ENCODE measurements at regions not wholly inside any gene's neighbourhood (a gene's known extent, or its start where the extent isn't known, plus 50 kb on each side); places are given as distances from the start of the nearest gene placed in this dataset.

DNA sequence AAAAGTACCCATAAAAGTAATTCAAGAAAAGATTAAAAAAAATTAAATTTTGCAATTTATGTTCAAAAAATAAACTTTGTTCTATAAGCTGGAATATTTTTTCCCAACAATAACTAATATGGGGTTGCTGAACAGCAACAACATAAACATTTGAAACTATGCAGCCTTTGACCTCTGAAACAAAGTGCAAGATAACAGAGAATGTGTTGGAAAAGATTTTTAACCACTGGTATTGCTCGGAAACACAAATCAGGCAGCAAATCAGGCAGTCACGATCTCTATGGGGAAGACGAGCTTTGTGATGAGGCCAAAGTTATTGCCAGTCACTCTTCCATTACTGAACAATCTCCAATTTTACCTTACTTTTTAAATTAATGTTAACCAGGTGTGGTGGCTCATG, 332.1 kb downstream of the PABPC4L start:
- DNase-seq (ENCODE audit: low spot score), result no peak

- DNase-seq (ENCODE audit: low spot score), result no peak
Measured at GRCh38 chr4:133868856-133869255, 332.7 kb downstream of the PABPC4L start.

GRCh38 chr4:133866328-133866699, 335.3 kb downstream of the PABPC4L start:
- DNase-seq (ENCODE audit: low spot score), result no peak

DNA sequence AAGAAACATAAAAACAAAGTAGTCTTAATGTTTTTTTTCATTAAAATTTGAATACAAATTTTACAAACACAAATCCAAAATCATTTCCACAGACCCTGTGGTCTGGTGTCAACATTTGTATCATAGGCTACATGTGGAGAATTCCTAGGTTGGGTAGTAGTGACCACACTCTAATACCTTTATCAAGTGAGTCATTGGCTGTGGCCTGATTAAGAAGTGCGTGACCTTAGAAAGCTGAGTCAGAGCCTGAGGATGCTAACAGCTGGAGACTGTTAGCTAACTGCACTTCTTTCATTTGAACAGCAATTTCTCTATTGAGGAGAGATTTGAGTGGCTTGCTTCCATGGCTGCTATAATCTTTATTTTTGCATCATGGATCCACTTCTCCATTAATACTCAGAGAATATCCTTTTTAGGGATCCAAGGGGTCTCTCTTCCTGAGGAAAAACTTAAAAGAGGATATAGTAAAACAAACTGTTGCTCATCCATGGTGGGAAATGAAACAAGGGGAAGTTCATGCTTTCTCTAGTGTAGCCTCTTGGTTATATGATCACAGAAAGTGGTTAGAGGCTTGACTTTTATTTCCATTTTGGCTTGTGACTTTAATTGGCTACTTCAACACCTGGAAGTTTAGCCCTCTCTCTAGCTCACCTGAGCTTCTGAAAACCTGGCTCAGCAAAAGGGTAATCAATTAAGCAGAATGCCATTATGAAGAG, 335.8 kb downstream of the PABPC4L start:
- no peak for DNase-seq (ENCODE audit: low spot score)

DNA sequence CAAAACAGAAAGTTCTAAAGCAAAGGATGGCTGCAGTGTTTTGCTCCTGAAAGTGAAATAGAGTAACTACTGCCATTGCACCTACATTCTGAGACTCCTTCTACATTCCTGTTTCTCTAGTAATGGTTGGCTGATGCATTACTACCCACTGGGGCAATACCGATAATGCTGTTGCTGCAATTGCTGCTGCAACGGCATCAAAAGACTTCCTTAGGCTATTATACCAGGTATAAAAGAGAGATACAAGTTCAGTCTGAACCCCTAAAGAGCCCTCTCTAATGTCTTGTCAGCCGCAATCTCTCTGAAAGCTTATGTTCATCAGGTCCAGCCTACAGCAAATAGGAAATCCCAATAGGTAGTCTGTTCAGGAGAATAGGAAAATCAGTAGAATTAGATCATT, 338.4 kb downstream of the PABPC4L start:
- DNase-seq (ENCODE audit: low spot score), result no peak

DNA sequence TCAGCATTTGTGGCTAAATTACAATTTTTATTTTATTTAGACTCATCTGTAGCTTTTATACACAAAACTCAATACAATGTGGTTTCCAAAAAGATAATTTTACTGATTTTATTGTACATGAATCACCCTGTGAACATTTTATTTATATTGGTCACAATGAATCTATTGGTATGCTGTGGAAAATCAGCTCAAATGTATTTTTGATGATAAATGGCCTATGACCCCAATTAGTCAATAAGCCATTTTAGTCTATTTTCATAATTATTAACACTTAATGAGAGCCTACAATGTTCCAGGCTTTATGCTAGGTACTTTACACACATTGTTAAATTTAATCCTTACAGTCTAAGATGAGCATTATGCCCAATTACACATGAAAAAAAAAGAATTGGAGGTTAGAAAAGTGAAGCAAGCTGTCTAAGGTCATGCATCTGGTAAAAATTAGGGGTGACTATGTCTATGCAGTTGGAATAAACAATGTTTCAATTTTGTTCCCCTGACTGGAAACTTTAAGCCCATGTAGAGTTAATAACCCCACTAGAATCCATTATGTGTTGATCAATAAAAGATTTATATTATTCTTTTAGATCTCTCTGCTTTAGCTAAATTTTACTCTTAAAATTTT, 344.7 kb downstream of the PABPC4L start:
- DNase-seq (ENCODE audit: low spot score), result no peak

DNA sequence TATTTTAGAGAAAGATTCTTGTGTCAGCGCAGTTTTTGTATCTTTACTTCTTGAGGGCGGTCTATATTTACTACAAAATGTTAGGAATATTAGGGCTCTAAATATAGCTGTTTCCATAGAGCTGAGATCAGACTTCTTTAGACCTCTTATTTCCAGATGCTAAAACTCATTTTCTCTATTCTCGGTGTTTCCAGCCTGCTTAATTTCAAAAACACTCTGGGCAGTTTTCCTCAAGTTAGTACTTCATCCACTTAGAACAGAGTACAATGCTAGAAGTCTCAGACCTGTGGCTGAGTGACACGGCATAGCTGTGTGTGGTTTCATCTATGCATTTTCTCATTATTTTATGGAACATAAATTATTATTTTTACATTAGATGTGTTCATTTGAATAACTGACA, 346.6 kb downstream of the PABPC4L start:
- no peak for DNase-seq (ENCODE audit: low spot score)

- DNase-seq (ENCODE audit: low spot score), result no peak
Measured at GRCh38 chr4:133839326-133839725, 362.3 kb downstream of the PABPC4L start.

- no peak for DNase-seq (ENCODE audit: low spot score)
Measured at GRCh38 chr4:133823177-133823576, 378.4 kb downstream of the PABPC4L start.

DNA sequence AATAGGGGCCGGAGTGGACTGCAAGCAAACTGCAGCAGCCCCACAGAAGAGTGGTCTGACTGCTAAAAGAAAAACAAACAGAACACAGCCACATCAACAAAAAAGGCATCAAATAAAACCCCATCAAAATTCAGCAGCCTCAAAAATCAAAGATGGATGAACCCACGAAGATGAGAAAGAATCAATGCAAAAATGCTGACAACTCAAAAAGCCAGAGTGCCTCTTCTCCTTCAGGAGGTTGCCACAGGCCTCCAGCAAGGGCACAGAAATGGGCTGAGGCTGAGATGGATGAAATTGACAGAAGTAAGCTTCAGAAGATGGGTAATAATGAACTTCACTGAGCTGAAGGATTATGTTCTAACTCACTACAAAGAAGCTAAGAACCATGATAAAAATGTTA, 388.6 kb downstream of the PABPC4L start:
- no peak for DNase-seq (ENCODE audit: low spot score)

DNA sequence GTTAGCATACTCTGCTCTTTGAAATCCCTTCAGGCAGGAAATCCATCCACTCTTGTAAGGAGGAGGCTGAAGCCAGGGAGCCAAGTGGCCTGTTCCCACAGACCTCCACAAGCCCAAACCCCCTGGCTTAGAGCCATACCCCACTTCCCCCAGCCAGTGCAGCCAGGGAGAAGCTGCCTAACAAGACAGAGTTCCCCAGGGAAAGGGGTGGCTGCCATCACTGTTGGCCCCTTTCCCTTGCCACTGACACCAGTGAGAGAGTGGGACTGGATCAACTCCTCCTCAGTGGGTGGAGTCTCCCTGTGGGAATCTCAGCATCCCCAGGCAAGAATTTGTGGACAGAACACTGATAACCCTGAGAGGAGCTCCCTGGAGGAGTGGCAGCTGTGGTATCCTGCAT, 389.4 kb downstream of the PABPC4L start:
- DNase-seq (ENCODE audit: low spot score), result no peak

DNA sequence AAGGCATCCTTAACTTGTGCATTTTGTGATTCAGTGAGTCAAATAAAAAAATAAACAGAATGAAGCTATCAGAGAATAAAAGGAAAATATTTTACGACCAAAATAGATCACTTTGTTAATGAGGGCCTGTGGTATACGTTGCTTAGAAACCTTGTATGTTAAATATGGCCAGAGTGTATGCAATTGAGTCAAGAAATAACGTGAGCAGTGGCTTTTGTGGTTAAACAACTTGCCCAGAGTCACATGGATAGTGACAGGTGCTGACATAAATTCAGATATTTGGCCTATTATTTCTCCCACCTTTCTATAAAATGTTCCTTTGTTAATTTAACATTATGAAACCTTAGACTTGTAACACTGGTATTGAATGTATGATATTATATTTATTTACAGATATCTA, 393.4 kb downstream of the PABPC4L start:
- DNase-seq (ENCODE audit: low spot score), result no peak

GRCh38 chr4:133803341-133803740, 398.2 kb downstream of the PABPC4L start:
- no peak for DNase-seq (ENCODE audit: low spot score)

- DNase-seq (ENCODE audit: low spot score), result no peak
Measured at GRCh38 chr4:133802359-133803140, 399.0 kb downstream of the PABPC4L start.

- no peak for DNase-seq (ENCODE audit: low spot score)
Measured at GRCh38 chr4:133801883-133802282, 399.7 kb downstream of the PABPC4L start.

GRCh38 chr4:133800966-133801365, 400.6 kb downstream of the PABPC4L start:
- no peak for DNase-seq (ENCODE audit: low spot score)

DNA sequence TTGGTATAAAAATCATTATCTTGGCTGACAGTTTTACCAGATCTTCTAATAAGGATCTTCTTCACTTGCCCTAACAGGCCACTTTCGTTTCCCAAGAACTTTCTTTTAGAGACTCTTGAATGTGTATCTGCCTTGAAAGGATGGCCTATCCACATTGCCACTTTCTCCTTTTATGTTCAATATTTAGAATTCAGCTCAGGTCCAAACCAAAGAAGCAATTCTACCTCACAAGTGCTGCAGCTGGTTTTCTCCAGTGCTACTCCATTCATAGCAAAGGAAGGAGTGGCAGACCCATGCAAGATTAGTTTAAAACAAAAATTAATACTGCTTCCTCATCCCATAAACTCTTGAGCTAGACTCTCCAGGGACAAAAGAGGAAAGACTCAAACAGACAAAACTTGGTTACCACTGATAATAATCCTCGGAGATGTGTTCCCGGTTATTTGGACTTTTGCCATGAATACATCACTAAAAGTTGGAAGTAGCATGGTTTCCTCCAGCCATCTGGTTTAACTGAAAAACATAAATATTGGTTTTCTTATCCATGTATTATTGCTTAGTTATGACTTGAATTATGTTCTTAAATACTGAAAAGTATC, 401.8 kb downstream of the PABPC4L start:
- no peak for DNase-seq (ENCODE audit: low spot score)

DNA sequence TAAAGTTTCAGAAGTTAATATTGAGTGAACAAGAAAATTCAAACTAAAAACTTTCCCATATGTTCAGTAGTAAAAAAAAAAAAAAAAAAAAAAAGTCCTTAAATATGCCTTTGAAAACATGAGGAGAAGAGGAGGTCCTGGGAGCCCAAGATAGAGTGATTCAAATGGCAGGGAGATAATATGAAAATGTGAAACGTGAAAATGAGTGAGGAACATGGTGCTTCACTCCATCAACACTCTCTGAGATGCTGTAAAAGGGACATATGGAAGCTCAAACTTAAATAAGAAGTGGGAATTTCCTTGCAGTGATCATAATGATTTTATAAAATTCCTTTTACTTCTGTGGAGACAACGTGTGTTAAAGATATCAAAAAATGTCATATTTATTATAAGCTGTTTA, 423.9 kb downstream of the PABPC4L start:
- DNase-seq (ENCODE audit: low spot score), result no peak

DNA sequence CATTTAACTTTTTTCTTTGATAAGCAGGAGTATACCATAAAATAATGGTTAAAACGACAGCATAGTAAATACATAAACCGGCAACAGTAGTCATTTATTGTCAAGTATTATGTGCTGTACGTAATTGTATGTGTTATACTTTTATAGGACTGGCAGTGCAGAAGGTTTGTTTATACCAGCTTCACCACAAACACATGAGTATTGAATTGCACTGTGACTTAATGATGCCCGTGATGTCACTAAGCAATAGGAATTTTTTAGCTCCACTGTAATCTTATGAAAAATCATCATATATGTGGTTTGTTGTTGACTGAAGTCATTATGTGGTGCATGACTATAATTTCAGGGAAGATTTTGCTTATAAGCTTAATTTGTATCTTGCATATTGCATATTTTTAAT, 424.6 kb downstream of the PABPC4L start:
- DNase-seq (ENCODE audit: low spot score), result no peak

DNA sequence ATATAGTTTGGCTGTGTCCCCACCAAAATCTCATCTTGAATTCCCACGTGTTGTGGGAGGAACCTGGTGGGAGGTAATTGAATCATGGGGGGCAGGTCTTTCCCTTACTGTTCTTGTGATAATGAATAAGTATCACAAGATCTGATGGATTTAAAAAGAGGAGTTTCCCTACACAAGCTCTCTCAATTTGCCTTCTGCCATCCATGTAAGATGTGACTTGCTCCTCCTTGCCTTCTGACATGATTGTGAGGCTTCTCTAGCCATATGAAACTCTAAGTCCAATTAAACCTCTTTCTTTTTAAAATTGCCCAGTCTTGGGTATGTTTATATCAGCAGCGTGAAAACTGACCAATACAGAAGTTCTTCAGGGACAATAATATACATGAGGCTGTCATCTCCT, 425.1 kb downstream of the PABPC4L start:
- no peak for DNase-seq (ENCODE audit: low spot score)

DNA sequence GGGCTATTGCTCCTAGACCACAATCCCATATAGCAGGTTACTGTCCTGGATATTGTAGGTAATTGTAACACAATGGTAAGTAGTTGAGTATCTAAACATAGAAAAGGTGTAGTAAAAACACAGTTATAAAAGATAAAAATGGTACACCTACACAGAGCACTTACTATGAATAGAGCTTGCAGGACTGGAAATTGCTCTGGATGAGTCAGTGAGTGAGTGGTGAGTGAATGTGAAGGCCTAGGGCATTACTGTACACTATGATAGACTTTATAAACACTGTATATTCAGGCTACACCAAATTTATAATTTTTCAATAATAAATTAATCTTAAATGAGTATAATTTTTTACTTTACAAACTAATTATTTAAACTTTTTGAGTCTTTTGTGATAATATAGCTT, 425.7 kb downstream of the PABPC4L start:
- DNase-seq (ENCODE audit: low spot score), result no peak

DNA sequence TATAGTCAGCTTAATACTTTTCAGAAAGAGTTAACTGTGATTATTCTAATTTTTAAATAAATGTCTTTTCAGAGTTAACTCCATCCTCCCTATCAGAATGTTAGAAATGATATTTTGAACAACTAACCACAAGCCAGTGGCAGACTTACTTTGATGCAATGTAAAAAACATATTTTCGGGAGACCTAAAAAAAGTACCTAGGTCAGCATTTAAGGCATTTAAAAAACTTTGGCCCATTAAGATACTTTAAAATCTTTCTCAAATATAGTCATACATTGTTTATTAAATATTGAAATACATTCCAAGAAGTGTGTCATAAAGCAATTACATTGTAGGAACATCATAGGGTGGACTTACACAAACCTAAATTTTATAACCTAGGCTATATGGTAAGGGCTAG, 426.1 kb downstream of the PABPC4L start:
- DNase-seq (ENCODE audit: low spot score), result no peak

- no peak for DNase-seq (ENCODE audit: low spot score)
Measured at GRCh38 chr4:133759428-133759827, 442.2 kb downstream of the PABPC4L start.
